Heart left ventricle (tissue), 16 donors: ENCODE measurements at regions not wholly inside any gene's neighbourhood (a gene's known extent, or its start where the extent isn't known, plus 50 kb on each side); places are given as distances from the start of the nearest gene placed in this dataset.
"Not testable (repeated sequence)": the region's sequence is repeated elsewhere in the genome, so short reads cannot be mapped to it uniquely, and the experiment has no call there.

ENCODE experiments used
- ATAC-seq, 4 donors: fragments of 200-7000 bp; cut with Tn5 transposase; one replicate each; pipeline ENCODE4 v1.9.1; 2020 to 2022; ENCODE audit warnings: moderate library complexity in 4 of 4, mild to moderate bottlenecking in 3 of 4, moderate number of reproducible peaks in 1 of 4
- DNase-seq, 5 donors: peaks; one replicate each; pipeline ENCODE4 v3.0.0-alpha.2; 2020
- H3K27ac ChIP-seq, 12 donors: fragments of 200-600 bp; sonication (generic) in 4 of 12; one replicate each; pipeline versions ENCODE4 v1.5.0 to v1.8.0; 2016 to 2022; ENCODE audit warnings: mild to moderate bottlenecking in 2 of 12
- H3K27me3 ChIP-seq, 9 donors: fragments of 200-600 bp; sonication (generic) in 2 of 9; one replicate each; pipeline versions ENCODE4 v1.5.1 to v1.8.0; 2016 to 2022; ENCODE audit warnings: mild to moderate bottlenecking in 3 of 9
- H3K36me3 ChIP-seq, 9 donors: fragments of 200-600 bp; sonication (generic) in 2 of 9; one replicate each; pipeline versions ENCODE4 v1.5.0 to v1.8.0; 2018 to 2022; ENCODE audit warnings: mild to moderate bottlenecking in 2 of 9
- H3K4me1 ChIP-seq, 12 donors: fragments of 200-600 bp; sonication (generic) in 4 of 12; one replicate each; pipeline versions ENCODE4 v1.5.0 to v1.8.0; 2016 to 2022; ENCODE audit warnings: mild to moderate bottlenecking in 3 of 12
- H3K4me3 ChIP-seq, 12 donors: fragments of 200-600 bp; sonication (generic) in 4 of 12; one replicate each; pipeline versions ENCODE4 v1.5.0 to v1.8.0; 2017 to 2022; ENCODE audit warnings: mild to moderate bottlenecking in 9 of 12, moderate library complexity in 4 of 12
- H3K9me3 ChIP-seq, 12 donors: fragments of 200-600 bp; sonication (generic) in 4 of 12; one replicate each; pipeline versions ENCODE4 v1.5.0 to v1.8.0; 2016 to 2022; ENCODE audit warnings: mild to moderate bottlenecking in 1 of 12
- CTCF ChIP-seq, 12 donors: fragments of 200-600 bp; sonication (generic) in 4 of 12; IDR thresholded peaks; one replicate each; pipeline versions ENCODE4 v1.5.0 to v1.8.0; 2018 to 2022; ENCODE audit warnings: antibody characterized with exemption in 12 of 12, mild to moderate bottlenecking in 5 of 12
- POLR2A ChIP-seq, 2 donors: fragments of 450-650 bp; IDR thresholded peaks; one replicate each; pipeline ENCODE4 v1.6.1; 2017; ENCODE audit warnings: antibody characterized with exemption in 2 of 2, mild to moderate bottlenecking in 2 of 2, moderate library complexity in 2 of 2
- WGBS, 4 donors: extraction: QIAGEN DNeasy Blood & Tissue Kit in 2 of 4; methylation state at CpG; one replicate each; pipeline versions ENCODE4 v1.1.5 to v1.1.7; 2013 to 2018; 5-methylcytosine and 5-hydroxymethylcytosine counted together
- intact Hi-C, 10 donors: fragments of 100-400 bp; cut with DNase I; formaldehyde crosslinking; loops; one replicate each; pipeline versions ENCODE4 v1.11.1 to v1.14.2; 2022
- donor health status: ischemic (EF 13 %, LVEDD 7.1; RV severe dilation, severe dysfunction).
- donor health status: healthy with polysubstance abuse.
- donor health status: DM: no; HTN: yes; CAD: no.
- donor health status: DM: no; HTN: no; CAD: no.
- donor health status: ischemic (EF 25% LVEDD 6.9; RV normal size, moderate dysfunction).
- donor health status: ischemic (EF 25% LVEDD 5.7; RV mildly dilated, moderate dysfunction).
- donor health status: healthy.
- donor health status: DM: yes; HTN: yes; CAD: no.
- donor health status: ischemic (EF 35%, LVEDD 5.7; RV mildly dilated, moderate dysfunction).
- donor health status: nonischemic (EF 11% LVEDD 7.7; RV severe dilation, severe dysfunction).
- donor health status: DM: yes; HTN: yes; CAD: no.
- donor health status: PGD.
- donor health status: ischemic (EF 29% LVEDD 5.4; RV normal size, mild dysfunction).
- donor health status: nonischemic (EF 23%, LVEDD 6.1; RV moderate dilation, normal function).

- no peak for ATAC-seq
- H3K9me3 ChIP-seq = no peaks in the 10 kb centered on the region
- H3K36me3 ChIP-seq = no peaks in the 10 kb centered on the region
- TF ChIP-seq POLR2A (IDR thresholded peaks at IDR 0.05) (no peak), CTCF (IDR thresholded peaks at IDR 0.05) (no peak)
- no peak for DNase-seq
- H3K27me3 ChIP-seq = no peaks in the 10 kb centered on the region
- H3K27ac ChIP-seq = no peak overlapping the region
- 59 to 85% (median 71%) methylated on average over 3 of the region's 3 CpGs for WGBS, 4 donors
- H3K4me1 ChIP-seq = no peaks in the 10 kb centered on the region
- intact Hi-C loops = no loop called here
- H3K4me3 ChIP-seq = no peak overlapping the region
These were observed 704.5 kb upstream of the ADGRL4 start for GRCh38 chr1:79711001-79711431.

- ATAC-seq (no peak), DNase-seq (no peak)
- no peak overlapping the region for H3K27ac ChIP-seq
- H3K27me3 ChIP-seq = no peaks in the 10 kb centered on the region
- H3K4me1 ChIP-seq = no peaks in the 10 kb centered on the region
- 67 to 80% (median 74%) methylated on average over 1 of the region's 1 CpG for WGBS, 4 donors
- intact Hi-C loops = no loop called here
- H3K9me3 ChIP-seq = no peaks in the 10 kb centered on the region
- TF ChIP-seq POLR2A (IDR thresholded peaks at IDR 0.05) (no peak), CTCF (IDR thresholded peaks at IDR 0.05) (no peak)
- no peak overlapping the region for H3K4me3 ChIP-seq
- H3K36me3 ChIP-seq = no peaks in the 10 kb centered on the region
These were observed 702.2 kb upstream of the ADGRL4 start for GRCh38 chr1:79708646-79709265.

GRCh38 chr1:79705218-79705617 lies 698.7 kb upstream of the ADGRL4 start:
- no peaks in the 10 kb centered on the region for H3K4me1 ChIP-seq
- H3K27me3 ChIP-seq = no peaks in the 10 kb centered on the region
- 85 to 96% (median 91%) methylated on average over 2 of the region's 2 CpGs for WGBS, 4 donors
- no peaks in the 10 kb centered on the region for H3K36me3 ChIP-seq
- TF ChIP-seq CTCF (IDR thresholded peaks at IDR 0.05) (no peak), POLR2A (IDR thresholded peaks at IDR 0.05) (no peak)
- H3K9me3 ChIP-seq = no peaks in the 10 kb centered on the region
- no peak for ATAC-seq
- intact Hi-C loops = no loop called here
- no peak overlapping the region for H3K4me3 ChIP-seq
- no peak overlapping the region for H3K27ac ChIP-seq
- DNase-seq = no peak

GRCh38 chr1:79704067-79704466 lies 697.5 kb upstream of the ADGRL4 start:
- no peak overlapping the region for H3K27ac ChIP-seq
- ATAC-seq = no peak
- 90 to 95% (median 93%) methylated on average over 1 of the region's 1 CpG for WGBS, 4 donors

GRCh38 chr1:79702336-79702999 lies 695.9 kb upstream of the ADGRL4 start:
- H3K36me3 ChIP-seq, H3K4me3 ChIP-seq, H3K4me1 ChIP-seq, H3K9me3 ChIP-seq, DNase-seq, intact Hi-C loops, H3K27me3 ChIP-seq, ATAC-seq, H3K27ac ChIP-seq: not testable (repeated sequence)
- WGBS, 4 donors = 23 to 43% (median 33%) methylated on average over 4 of the region's 4 CpGs

More at GRCh38 chr1:79704067-79704466, 697.5 kb upstream of the ADGRL4 start:
- Histone ChIP-seq H3K4me3 (no peak overlapping the region), H3K9me3 (no peaks in the 10 kb centered on the region), H3K4me1 (no peaks in the 10 kb centered on the region), H3K36me3 (no peaks in the 10 kb centered on the region), H3K27me3 (no peaks in the 10 kb centered on the region)
- intact Hi-C loops = no loop called here
- no peak for DNase-seq
- TF ChIP-seq POLR2A (IDR thresholded peaks at IDR 0.05) = no peak
- TF ChIP-seq CTCF (IDR thresholded peaks at IDR 0.05) = no peak
